ENCODE measurements at regions not wholly inside any gene's neighbourhood (a gene's known extent, or its start where the extent isn't known, plus 50 kb on each side); places are given as distances from the start of the nearest gene placed in this dataset.
"Not testable (repeated sequence)": the region's sequence is repeated elsewhere in the genome, so short reads cannot be mapped to it uniquely, and the experiment has no call there.

DNA sequence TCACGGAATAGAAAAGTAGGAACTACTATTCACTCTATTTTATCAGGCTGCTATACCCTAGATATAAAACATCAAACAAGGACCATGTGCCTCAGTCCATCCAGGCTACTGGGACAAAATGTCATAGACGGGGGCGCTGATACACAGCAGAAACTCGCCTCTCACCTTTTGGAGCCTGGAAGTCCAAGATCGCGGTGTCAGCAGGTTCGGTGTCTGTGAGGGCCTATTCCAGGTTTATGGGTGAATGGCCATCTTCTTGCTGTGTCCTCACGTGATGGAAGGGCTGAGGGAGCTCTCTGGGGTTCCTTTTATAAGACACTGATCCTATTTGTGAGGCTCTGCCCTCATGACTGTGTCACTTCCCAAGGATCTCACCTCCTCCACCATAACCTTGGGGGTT lies 89.5 kb downstream of the DLL1 start:
- no peak overlapping the region for H3K27ac ChIP-seq
- no peak for DNase-seq (ENCODE audit: low read depth, low spot score)

DNA sequence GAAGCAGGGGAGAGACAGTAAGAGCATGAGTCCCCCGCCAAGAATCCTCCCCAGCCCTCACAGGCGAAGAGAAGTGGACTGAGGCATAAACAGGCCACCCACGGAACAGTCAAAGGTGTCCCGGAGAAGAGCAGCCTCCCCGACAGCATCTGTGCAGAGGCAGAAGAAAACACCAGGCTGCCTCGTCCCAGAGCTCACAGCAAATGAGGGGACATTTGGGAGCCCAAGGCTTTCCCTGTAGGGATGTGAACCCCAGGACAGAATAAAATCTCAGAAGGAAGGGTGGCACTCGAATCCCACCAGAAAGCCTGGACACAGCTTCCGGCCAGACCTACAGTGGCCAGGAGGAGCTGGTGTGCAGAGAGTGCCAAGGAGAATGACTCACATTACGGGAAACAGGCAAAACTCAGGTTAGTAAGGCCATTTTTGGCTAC lies 90.4 kb downstream of the DLL1 start:
- DNase-seq (ENCODE audit: low read depth, low spot score), result no peak
- H3K27ac ChIP-seq, result no peak overlapping the region

DNA sequence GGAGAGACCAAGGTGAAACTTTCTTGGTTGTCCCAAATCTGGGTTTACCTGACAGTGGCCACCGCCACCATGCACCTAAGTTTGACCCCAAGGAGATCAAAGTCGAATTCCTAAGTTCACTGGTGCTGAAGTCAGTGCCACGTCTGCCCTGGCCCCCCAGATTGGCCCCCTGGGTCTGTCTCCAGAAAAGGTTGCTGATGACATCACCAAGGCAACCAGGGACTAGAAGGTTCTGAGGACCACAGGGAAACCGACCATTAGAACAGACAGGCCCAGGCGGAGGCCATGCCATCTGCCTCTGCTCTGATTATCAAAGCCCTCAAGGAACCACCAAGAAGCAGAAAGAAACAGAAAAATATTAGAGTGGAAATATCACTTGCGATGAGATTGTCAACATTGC lies 91.2 kb downstream of the DLL1 start:
- H3K27ac ChIP-seq, result no peak overlapping the region
- no peak for DNase-seq (ENCODE audit: low read depth, low spot score)

DNA sequence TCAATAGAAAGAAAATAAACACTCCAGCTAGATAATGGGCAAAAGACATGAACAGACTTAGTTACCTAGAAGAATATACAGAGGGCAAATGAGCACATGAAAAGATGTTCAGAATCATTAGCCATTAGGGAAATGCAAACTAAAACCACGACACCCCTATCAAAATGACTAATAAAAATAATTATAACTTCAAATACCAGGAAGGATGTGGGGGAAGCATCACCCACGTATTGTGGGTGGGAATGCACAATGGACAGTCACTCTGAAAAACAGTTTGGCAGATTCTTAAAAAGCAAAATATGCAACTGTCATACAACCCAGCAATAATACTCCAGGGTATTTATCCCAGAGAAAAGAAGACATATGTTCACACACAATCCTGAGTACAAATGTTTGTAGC lies 92.6 kb downstream of the DLL1 start:
- no peak for DNase-seq (ENCODE audit: low read depth, low spot score)
- H3K27ac ChIP-seq, result no peak overlapping the region

DNA sequence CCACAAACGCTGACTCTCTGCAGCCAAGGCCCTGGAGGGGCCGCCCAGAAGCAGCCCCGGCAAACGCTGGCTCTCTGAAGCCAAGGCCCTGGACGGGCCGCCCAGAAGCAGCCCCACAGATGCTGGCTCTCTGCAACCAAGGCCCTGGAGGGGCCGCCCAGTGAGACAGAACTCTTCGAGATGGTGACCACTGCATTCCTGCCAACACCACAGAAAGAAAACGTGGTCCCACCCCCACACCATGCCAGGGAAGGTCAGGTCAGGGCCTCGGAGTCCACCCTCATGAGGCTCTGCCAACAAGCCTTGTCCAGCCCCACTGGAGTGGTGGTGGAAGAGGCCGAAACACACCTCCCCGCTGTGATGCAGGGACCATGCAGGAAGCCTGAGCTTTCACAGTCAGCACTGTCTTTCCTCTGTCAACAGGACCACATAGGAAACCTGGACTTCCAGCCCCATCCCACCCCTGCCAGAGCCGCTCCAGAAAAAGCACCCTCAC lies 97.5 kb downstream of the DLL1 start:
- DNase-seq (ENCODE audit: low read depth, low spot score), result no peak
- no peak overlapping the region for H3K27ac ChIP-seq

DNA sequence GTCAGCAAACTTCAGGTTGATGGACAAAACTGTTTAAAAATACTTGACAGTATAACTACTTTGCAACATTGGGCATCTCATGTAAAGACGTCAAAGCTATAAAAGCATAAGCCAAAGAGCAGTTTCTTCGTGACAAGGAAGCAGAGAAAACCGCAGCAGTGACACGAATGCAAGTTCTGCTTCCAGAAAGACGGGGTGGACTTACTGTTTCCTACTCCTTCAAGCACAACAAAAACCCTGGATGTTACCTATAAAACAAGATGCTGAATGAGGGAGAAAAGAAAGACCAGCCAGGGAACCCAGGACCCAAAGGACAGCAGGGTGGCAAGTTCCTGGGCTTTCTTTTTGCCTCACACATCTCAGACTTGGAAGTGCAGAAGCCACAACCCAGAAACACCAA lies 98.0 kb downstream of the DLL1 start:
- H3K27ac ChIP-seq, result no peak overlapping the region
- no peak for DNase-seq (ENCODE audit: low read depth, low spot score)

DNA sequence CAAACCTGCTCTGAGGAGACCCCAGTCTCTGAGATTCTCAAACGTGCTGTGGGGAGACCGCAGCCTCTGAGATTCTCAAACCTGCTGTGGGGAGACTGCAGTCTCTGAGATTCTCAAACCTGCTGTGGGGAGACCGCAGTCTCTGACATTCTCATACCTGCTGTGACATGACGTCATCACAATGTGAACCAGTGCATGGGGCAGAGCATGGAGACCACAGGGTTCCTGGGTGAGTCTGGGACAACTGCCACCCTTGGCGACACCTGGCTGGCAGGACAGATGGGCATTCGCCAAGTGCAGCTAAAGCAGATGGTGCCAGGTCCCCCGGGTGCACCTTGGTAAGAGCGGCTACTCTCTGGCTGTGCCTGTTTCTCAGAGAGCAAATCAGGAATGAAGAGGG lies 98.8 kb downstream of the DLL1 start:
- DNase-seq (ENCODE audit: low read depth, low spot score); H3K27ac ChIP-seq: not testable (repeated sequence)

DNA sequence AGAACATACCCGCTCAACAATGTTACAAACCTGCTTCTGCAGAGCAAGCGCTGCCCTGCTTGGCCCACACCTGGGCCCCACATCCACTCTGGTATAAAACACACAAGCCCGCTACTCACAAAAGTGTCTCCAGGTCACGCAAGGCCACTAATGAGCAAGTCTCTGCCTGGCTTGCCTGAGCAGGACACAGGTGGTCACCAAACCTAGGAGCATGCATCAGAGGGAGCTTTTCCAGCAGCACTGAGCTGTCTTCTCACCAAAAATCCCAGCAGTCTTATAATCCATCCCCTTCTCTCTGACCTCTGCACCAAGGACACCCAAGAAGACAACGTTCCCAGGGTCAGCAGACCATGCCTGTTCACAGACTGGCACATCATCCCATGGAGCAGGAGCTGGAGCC lies 100.8 kb downstream of the DLL1 start:
- no peak for DNase-seq (ENCODE audit: low read depth, low spot score)
- no peak overlapping the region for H3K27ac ChIP-seq

DNA sequence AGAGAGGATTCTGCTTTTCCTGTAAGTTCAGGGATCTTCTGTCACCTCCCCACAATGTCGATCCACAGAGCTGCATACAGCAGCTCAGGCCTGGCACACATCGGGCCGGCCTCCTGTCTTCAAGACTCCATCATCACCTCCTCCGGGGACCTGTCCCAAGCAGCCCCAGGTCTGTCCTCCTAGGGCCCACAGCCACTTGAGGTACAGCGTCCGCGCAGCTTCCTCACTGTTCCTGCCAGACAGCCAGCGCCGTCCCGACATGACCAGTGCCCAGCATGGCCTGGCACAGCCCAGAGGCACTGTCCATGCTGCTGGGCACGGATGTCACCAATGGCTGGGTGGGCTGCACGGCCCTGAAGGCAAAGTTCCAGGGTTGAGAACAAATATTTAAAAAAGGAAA lies 101.6 kb downstream of the DLL1 start:
- no peak overlapping the region for H3K27ac ChIP-seq
- DNase-seq (ENCODE audit: low read depth, low spot score), result no peak

DNA sequence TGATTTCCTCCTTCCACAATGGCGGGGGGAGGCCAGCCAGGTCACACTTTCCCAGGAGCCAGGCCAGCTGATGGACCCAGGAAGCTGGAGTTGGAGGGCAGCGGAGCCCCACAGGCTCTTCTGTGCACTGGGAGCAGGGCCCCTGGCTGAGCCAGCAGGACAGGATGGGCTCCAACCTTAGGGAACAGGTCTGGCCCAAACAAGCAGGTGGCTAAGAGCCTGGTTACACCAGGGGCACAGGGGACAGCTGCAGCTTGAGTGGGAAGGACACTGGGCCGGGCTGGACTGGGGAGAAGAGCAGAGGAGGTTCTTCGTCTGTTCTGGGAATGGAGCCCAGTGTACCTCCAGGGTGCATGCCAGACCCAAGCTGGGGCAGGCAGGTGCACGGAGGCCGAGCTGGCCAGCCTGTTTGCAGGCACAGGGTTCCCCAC lies 102.3 kb downstream of the DLL1 start:
- no peak for DNase-seq (ENCODE audit: low read depth, low spot score)
- H3K27ac ChIP-seq, result no peak overlapping the region

GRCh38 chr6:170187669-170188566 lies 103.0 kb downstream of the DLL1 start:
- DNase-seq (ENCODE audit: low read depth, low spot score), result no peak
- H3K27ac ChIP-seq, result no peak overlapping the region

GRCh38 chr6:170186941-170187668 lies 103.8 kb downstream of the DLL1 start:
- DNase-seq (ENCODE audit: low read depth, low spot score), result no peak
- no peak overlapping the region for H3K27ac ChIP-seq

- no peak for DNase-seq (ENCODE audit: low read depth, low spot score)
- H3K27ac ChIP-seq, result no peak overlapping the region
Measured at GRCh38 chr6:170186006-170186935, 104.6 kb downstream of the DLL1 start.

GRCh38 chr6:170185175-170185978 lies 105.5 kb downstream of the DLL1 start:
- no peak for DNase-seq (ENCODE audit: low read depth, low spot score)
- H3K27ac ChIP-seq, result no peak overlapping the region

DNA sequence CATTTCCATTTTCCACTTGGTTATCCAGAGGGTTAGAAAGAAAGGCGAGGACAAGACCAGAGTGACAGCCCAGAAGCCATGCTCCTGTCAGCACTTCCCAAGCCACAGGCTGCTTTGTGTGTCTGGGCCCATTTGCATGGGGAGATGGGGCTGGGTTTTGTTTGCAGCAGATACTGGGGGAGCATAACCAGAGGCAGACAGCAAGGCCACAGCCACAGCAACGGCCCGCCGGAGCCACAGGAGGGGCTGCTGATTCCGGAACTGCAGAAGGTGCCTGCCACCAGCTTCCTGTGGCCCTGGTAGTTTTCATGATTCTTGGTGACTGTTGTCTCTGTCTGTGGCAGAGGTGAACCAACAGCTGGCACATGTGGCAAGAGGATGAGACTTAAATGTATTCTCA lies 106.6 kb downstream of the DLL1 start:
- H3K27ac ChIP-seq, result no peak overlapping the region
- DNase-seq (ENCODE audit: low read depth, low spot score), result no peak

- no peak for DNase-seq (ENCODE audit: low read depth, low spot score)
- H3K27ac ChIP-seq, result no peak overlapping the region
Measured at GRCh38 chr6:170183521-170183920, 107.4 kb downstream of the DLL1 start.

GRCh38 chr6:170182781-170183120 lies 108.1 kb downstream of the DLL1 start:
- no peak overlapping the region for H3K27ac ChIP-seq
- no peak for DNase-seq (ENCODE audit: low read depth, low spot score)

- DNase-seq (ENCODE audit: low read depth, low spot score), result no peak
- no peak overlapping the region for H3K27ac ChIP-seq
Measured at GRCh38 chr6:170182093-170182780, 108.6 kb downstream of the DLL1 start.

- H3K27ac ChIP-seq, result no peak overlapping the region
- no peak for DNase-seq (ENCODE audit: low read depth, low spot score)
Measured at GRCh38 chr6:170181338-170181690, 109.6 kb downstream of the DLL1 start.
